GM18520 (cell line): ENCODE measurements at regions not wholly inside any gene's neighbourhood (a gene's known extent, or its start where the extent isn't known, plus 50 kb on each side); places are given as distances from the start of the nearest gene placed in this dataset.

ENCODE experiments used
- ATAC-seq: cut with Tn5 transposase; IDR thresholded peaks from one replicate; pipeline ENCODE4 v1.9.1; 2021; ENCODE audit not compliant: unreplicated experiment

DNA sequence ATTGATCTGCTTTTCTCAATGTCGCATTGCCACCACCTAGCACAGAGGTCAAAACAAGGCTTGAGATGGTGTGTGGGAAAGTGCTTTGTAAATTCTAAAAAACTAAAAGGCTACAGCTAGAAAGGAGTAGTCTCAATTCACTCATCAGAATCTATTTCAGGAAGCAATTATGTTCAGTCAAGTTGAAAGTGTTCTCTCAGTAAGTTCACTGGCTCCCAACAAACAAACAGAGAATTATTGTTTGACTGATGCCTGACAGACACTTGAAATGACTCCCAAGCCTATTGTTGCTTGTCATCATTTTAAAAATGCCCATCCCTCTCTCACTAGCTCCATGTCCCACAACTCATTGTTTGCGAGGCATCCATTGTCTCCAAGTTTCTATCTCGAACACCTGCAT, 419.6 kb upstream of the CPEB2 start:
- no peak for ATAC-seq

DNA sequence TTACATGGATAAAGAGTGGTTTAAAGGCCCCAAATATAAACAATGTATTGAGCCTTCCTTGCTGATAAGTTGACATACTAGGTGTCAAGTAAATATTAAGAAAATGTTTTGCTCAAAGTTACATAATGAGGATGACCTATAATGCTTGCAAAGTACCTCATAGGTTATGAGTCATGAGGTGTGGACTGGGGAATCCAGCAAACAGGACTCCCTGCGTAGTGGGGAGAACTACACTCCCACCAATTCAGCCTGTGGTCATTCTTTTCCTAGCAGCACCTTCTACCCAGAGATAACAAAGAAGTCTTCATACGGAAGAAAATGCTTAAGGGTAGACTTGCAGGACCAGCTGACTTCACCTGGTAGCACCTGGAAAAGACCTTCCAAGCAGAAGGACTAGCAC, 418.9 kb upstream of the CPEB2 start:
- ATAC-seq: peak; percentile 22

DNA sequence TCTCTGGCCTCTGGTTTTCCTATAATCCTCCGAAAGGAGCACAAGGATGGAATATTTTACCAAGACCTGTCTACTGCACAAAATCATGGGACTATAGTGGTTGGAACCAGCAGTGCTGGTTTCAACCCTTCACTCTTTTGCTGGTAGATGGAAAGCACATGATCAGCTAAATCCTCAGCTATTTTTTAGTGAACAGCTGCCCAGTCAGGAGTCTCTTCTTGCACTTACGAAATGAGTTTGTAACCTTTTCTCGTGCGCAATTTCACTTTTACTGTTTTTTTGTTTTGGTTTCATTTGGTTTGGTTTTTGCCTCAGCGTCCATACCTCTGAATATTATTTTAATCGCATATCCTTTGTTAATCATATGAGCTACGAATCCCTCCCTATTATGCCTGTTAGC, 418.5 kb upstream of the CPEB2 start:
- peak; percentile 37 for ATAC-seq

DNA sequence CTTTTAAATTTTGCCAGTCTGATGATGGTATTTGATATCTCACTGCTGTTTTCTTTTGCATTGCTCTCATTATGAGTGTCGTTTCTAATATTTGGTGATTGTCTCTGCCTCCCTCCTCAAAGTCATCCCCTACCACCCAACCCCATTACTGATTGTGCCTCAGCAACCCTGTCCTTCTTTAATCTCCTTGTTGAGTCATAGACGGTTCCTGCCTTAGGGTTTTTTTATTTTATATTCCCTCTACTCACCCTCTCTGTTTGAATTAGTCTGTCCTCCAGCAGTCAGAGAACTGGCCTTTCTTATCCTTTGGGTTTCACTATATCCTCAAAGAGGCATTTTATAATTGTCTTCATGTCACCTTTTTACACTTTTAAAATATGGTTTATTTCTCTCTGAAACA, 409.3 kb upstream of the CPEB2 start:
- ATAC-seq: no peak

DNA sequence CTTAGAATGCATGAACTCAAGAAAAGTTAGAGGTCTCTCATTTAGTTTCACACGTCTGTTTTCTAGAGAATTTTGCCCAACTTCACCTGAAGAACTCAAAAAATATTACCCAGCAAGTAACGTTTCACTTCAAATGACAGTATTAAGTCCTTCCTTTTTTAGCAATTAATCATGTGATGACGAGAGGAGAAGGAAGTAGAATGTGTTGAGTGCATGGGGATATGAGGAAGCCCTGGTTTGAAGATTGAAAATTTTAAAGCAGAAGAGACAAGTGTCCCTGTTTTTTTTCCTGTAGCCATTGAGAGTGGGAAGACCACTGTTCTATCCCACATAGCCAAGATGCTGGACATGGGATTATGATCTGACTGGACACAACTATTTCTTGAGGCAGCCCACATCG, 406.3 kb upstream of the CPEB2 start:
- no peak for ATAC-seq

DNA sequence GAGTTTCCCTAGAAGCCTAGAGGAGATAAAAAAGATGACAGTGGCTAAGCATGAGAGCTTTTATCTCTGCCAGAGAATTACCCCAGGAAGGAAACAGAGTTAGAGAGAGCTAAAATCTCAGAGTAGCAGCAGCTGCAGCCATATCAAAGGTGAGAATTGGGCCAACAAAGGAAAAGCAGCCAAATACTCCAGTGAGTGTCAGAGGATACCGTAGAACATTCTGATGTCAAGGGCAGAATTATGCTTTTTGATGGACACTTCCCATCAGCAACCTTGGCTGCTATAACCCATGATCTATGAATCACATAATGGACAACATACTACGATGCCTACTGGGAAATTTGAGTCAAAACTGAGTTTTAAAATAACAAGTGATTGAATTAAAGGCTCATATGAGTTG, 405.8 kb upstream of the CPEB2 start:
- ATAC-seq: no peak

DNA sequence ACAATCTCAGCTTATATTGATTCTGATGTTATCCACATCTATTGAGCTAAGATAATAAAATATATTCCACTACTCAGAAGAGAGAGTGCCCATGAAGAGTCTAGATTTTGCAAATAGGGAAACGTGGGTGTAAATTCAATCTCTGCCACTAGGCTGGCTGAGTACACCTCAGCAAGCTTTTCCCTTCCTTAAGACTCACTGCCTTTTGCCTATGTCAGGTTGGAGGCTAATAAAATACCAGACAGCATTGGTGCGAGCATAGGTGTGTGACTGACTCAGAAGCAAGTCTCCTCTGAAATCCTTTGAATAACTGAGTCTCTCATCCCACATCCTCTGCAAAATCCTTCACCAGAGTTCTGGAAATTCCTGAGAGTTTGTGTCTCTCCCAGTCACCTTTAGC, 405.4 kb upstream of the CPEB2 start:
- ATAC-seq: no peak

DNA sequence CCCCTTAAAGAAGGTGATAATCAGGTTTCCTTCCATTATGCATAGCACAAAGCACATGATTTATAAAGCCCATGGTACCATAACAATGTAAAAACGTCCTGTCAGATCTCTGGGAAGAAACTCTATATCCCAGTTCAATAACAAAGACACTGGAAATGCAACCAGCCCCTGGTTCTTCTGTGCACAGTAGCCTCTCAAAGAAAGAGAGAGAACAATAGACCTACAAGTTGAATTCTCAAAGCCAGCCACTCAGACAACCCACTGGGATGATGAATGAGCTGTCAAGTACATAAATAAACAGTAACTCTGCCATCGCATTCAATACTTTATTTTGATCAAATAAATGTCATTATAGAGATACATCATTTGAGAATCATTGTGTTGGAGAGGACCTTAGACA, 400.1 kb upstream of the CPEB2 start:
- ATAC-seq: no peak

DNA sequence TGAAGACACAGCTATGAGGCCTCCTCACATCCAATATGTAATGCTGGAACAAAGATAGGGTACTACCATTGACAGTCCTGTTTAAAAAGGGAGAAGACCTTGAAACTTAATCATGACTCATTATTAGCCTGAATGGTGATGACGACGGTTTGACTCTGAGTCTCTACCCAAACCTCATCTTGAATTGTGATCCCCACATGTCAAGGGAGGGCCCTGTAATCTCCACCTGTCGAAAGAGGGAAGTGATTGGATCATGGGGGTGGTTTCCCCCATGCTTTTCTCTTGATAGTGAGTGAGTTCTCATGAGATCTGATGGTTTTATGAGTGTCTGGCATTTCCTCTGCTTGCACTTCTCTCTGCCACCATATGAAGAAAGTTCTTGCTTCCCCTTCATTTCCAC, 395.3 kb upstream of the CPEB2 start:
- ATAC-seq: no peak

DNA sequence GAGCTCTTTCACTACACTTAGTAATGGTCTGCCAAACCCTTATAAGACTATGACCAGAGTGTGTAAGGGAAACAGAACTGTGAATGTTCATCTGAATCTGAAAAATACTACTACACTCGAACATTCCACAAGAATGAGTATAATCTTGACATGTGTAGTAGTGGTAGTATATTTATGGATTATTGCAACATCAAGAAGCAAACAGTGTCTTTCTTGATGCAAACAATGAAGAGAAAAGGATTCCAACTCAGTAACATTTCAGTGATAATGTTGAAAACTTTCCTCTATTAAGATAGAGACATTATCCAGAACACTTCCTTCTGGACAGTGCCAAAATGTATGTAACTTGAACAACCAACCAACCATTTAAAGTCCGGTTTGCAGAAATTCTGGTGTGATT, 394.7 kb upstream of the CPEB2 start:
- ATAC-seq: no peak

DNA sequence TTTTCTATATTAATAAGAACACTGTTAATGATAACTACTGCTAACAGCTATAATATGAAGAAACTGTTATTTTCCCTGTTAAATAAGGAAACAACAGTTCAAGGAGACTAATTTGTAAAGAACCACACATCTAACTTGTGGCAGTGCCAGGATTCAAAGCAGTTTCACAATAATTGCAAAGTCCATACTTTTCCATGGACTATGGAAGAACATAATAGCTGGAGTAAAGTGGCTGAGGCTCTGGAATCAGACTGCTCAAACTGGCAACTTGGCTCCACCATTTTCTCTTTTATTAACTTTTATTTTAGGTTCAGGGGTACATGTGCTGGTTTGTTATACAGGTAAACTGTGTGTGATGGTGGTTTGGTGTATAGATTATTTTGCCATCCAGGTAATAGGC, 393.7 kb upstream of the CPEB2 start:
- no peak for ATAC-seq

DNA sequence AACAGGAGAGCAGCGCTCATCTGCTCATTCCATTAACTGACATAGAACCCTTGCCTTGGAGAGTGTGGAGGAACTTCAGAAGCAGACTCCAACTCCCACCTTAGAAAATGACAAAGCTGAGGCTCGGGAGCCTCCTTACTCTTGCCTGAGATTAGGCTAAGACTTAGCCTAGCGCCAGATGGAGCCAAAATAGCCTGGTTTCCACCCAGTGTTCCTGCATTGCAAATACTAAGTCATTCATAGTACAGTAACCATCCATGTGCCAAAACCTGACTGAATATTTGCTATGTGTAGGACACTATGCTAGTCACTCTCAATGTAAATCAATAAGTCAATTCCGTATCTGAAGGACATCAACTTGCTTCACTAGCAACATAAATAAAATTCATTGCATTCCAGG, 387.4 kb upstream of the CPEB2 start:
- no peak for ATAC-seq

DNA sequence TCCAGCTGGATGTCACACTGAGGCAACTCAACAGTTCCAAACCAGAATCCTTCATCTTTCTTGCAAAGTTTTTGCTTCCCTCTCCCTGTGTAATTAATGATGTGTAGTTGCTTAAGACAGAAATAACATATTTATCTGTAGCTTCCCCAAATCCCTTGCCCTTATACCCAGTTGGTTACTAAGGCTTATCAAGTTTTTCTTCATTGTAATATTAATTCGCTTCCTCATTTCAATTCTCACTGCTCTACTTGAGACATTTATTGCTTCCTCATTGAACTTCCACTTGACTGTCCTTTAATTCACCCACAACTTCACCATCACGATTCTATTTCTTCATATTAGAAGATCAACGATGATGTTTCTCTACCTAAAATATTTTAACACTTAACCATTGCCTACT, 386.6 kb upstream of the CPEB2 start:
- no peak for ATAC-seq

DNA sequence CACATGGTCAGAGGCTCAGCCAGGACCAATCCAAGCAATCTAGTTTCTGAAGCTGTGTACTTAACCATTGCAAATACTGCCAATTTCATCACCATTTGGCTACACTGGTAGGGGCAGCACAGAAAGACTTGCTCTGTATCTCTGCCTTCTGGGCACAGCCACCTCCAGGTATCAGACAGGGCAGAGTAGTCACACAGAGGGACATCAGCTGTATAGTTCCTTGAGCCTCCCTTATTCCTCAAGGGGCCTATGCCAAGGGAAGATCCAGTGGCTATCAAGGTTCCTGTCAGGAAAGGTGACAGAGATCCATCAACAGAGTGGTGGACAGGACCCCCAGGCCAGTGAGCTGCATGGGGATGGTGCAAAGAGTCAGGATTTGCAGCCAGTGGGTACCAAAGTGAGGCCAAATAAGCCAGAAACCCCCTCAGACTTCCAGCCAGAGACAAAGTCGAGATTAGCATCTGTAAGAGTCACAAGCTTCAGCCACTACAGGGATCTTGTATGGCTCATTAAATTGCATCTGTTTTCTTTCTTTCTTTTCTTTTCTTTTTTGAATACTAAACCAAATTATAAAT, 381.6 kb upstream of the CPEB2 start:
- ATAC-seq: no peak

DNA sequence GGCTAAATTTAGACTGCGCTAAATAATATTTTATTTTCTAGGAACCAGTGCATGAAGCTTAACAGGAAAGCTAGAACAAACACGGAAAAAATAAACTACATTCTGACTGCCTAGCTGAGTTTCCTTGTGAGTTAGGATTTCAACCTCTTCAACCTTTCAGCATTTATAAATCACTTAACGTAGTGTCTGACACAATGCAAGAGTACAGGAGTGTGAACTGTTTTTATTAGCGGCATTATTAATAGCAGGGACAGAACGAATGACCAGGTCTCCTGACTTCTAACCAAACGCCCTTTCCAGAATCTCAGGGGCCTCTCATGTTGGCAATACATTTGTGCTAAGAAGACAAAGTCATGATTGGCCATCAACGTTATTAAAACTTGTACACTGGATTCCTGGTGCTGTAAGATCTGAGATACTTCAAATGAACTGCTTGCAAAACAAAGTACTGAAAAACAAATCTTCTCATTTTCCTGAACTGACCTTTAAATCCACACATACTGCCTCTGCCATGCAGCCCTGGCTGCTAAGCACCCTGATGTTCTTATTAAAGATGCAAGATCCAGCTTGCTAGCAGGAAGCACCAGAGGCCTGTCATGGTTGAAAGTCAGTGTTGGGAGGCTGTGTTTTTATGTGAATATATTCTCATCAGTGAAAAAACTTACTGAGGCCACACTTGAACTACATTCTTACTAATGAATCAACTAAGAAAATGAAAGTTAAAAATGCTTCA, 380.4 kb upstream of the CPEB2 start:
- ATAC-seq: no peak

DNA sequence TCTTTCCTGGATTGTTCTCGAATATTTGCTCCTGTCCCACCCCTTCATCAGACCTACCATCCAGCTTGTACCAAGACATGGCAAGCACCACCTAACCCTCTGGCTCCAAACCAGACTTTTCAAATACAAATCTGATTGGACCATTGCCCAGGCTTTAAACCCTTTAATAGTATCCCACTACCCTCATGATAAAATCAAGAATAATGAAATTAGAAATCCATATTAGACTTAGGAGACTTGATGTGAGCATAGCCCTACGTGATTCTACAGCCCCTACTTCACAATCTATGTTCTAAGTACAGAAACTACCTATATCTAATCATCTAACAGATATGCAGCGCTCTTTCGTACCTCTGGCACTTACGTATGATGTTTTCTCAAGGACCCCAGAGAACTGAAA, 375.2 kb upstream of the CPEB2 start:
- ATAC-seq: no peak

DNA sequence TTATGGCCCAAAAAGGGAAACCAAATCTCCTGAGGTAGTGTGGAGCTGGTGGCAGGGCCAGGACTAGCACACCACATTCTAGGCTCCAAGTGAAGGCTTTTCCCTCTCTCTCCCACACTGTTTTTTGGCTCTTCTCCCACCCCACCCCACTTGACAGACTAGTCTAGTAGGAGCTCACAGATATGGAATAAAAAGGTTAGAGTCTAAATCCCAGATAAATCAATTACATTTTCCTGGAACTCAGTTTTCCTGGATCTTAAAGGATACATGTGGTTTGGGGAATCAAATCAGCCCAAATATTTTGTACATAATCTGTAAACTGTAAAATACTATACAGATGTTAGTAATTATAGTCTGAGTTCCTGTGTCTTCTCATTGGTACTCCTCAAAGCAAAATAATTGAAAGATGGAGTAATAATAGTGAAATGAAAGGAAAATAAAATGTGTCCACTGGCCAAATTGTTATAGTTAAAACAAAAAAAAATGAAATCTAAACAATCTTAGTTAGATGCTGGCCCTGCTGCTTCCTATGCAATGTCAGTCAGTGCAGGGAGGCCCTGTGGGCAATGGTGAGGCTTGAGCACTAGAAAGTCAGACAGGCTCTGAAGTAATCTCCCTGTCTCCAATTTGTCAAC, 370.4 kb upstream of the CPEB2 start:
- no peak for ATAC-seq

DNA sequence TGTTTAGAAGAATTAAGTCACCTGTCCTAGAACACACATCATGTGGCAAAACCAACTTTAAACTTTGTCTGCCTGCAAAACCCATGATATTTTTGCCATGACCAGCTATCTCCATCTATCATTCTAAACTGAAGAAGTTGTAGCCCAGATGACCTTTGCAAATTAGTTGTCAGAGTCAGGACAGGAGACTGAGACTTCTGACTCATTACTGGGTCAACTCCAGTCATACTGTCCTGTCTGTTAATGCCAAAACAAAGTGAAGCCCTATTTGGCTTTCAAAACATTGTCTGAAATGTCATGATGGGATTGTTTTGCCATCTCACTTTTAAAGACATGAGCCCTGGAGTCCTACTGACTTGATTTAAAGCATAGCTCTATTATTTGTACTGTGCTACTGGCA, 365.7 kb upstream of the CPEB2 start:
- ATAC-seq: no peak

DNA sequence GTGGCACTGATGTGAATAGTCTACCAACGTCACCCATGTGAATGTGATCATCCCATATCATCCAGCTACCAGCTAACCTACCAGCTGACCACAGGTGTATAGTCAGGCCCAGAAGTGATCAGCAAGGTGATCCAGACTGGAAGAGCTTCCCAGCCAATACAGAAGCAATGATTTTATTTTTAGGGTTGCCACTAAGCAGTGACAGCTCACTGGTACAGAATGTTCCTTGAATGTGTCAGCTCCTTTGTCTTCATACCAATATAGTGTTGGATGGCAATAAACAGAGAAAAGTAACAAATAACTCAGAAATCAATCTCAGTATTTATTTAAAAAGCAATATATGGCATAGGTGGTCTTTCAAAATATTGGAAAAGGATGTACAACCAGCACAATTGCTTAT, 361.8 kb upstream of the CPEB2 start:
- no peak for ATAC-seq

DNA sequence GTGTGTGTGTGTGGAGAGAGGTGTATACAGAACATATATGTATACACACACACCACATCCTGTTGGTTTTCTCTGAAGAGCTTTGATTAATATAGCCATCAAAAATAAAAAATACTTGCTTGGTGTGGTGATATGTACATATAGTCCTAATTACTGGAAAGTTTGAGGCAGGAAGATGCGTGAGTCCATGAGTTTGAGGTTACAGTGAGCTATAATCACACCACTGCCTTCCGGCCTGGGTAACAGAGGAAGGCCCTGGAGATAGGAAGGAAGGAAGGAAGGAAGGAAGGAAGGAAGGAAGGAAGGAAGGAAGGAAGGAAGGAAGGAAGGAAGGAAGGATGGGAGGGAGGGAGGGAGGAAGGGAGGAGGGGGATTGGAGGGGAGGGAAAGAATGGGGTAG, 360.4 kb upstream of the CPEB2 start:
- ATAC-seq: no peak

DNA sequence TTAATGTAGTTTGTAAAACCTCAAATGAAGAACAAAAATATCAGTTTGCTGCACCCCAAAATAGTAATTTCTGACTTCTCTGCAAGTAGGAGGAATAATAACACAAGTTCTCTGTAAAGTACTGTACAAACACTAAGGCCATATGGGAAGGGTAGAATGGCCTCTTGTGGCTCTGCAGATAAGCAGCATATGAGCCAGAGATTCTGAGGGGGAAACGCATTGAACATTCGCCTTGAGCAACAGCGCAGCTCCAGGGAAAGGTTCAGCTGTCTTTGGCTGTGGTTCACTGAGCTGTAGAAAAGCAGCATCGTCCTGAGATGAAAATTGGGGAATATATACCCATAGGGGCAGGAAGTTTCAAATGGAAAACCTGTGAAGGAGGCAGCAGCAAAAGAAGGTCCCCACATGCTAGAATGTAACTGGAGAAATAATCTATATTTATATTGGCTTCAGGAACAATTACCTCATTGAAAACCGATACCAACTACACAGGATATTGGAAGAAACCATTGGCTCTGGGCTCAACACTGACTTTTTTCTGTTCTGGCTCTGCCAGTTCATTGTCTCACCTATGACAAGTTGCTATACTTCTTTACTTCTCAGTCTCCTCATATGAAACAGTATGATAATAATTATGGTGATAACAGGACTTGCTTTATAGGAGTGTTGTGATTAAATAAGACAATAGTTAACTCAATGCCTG, 357.6 kb upstream of the CPEB2 start:
- no peak for ATAC-seq

DNA sequence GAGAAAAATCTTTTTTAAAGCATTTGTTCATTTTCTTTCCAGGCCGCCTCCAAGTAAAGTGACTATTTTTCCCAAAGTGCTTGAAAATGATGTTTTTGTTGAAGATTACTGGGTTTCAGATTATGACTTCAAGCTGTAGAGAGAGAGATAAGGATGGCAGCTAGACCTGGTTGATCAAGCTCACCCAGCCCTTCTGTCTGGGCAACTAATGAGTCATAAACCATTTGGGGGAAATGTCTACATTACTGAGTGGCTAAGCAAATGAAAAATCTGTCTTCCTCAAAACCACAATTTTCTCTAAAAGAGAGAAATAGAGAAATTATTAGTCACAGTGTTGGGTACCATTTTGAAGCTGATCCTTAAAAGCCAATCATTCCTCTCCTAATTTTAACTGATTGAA, 355.4 kb upstream of the CPEB2 start:
- no peak for ATAC-seq
